SK-N-SH (cell line): ENCODE measurements at regions not wholly inside any gene's neighbourhood (a gene's known extent, or its start where the extent isn't known, plus 50 kb on each side); places are given as distances from the start of the nearest gene placed in this dataset.

Experiments
- CTCF ChIA-PET: fragments of 300-600, 350-600 bp; formaldehyde crosslinking; extraction: SDS; loops from one replicate; lab custom pipeline; 2021; lab: Yijun Ruan, JAX
- POLR2A ChIA-PET: fragments of 350-600 bp; sonication (Branson Sonifier 250); formaldehyde crosslinking; extraction: SDS; loops from one replicate; lab custom pipeline; 2020; ENCODE audit warnings: antibody characterized with exemption, inconsistent platforms; lab: Yijun Ruan, JAX
- DNase-seq: peaks from one replicate; pipeline ENCODE4 v3.0.0; 2012
- H2AFZ ChIP-seq: fragments of 200-600 bp; sonication (generic); 2 replicates; pipeline ENCODE4 v1.8.1; 2016; ENCODE audit warnings: antibody characterized with exemption, mild to moderate bottlenecking, low read depth
- H3F3A ChIP-seq: fragments of 200-600 bp; sonication (generic); replicated peaks from 2 replicates; pipeline ENCODE3; 2016; ENCODE audit warnings: antibody characterized with exemption, mild to moderate bottlenecking; ENCODE audit not compliant: insufficient read depth
- H3K27ac ChIP-seq, 2 experiments: fragments of 200-500 bp in 1 of 2; fragments of 200-600 bp in 1 of 2; sonication (Bioruptor generic) in 1 of 2; sonication (generic), shearing (Covaris generic) in 1 of 2; 2 replicates each; pipeline versions ENCODE4 v1.5.1 to v1.6.1; 2014 to 2016; ENCODE audit warnings: low read depth in 2 of 2, inconsistent platforms in 1 of 2, low read length in 1 of 2, mild to moderate bottlenecking in 1 of 2, mixed read lengths in 1 of 2
- H3K27me3 ChIP-seq: fragments of 200-600 bp; sonication (generic), shearing (Covaris generic); 2 replicates; pipeline ENCODE4 v1.6.1; 2016; ENCODE audit warnings: mixed run types; ENCODE audit not compliant: insufficient read depth
- H3K36me3 ChIP-seq, 2 experiments: fragments of 200-500 bp in 1 of 2; fragments of 200-600 bp in 1 of 2; sonication (Bioruptor generic) in 1 of 2; sonication (generic) in 1 of 2; replicated peaks in 1 of 2; 2 replicates each; pipeline versions ENCODE3 to v1.5.1; 2014 to 2016; ENCODE audit warnings: low read length in 1 of 2, mild to moderate bottlenecking in 1 of 2; ENCODE audit not compliant: insufficient read depth in 2 of 2, control insufficient read depth in 1 of 2
- H3K4me1 ChIP-seq, 2 experiments: fragments of 200-500 bp in 1 of 2; fragments of 200-600 bp in 1 of 2; sonication (Bioruptor generic) in 1 of 2; sonication (generic), shearing (Covaris generic) in 1 of 2; 2 replicates each; pipeline versions ENCODE4 v1.5.1 to v1.6.1; 2014 to 2016; ENCODE audit warnings: low read depth in 1 of 2, low read length in 1 of 2, mixed run types in 1 of 2; ENCODE audit not compliant: insufficient read depth in 2 of 2, control insufficient read depth in 1 of 2
- H3K4me2 ChIP-seq: fragments of 200-600 bp; sonication (generic), shearing (Covaris generic); 2 replicates; pipeline ENCODE4 v1.6.1; 2017; ENCODE audit warnings: mixed run types
- H3K4me3 ChIP-seq, 2 experiments: fragments of 200-500 bp in 1 of 2; fragments of 200-600 bp in 1 of 2; sonication (Bioruptor generic) in 1 of 2; sonication (generic), shearing (Covaris generic) in 1 of 2; 2 replicates each; pipeline versions ENCODE4 v1.5.1 to v1.8.1; 2014 to 2016; ENCODE audit warnings: low read depth in 2 of 2, inconsistent platforms in 1 of 2, low read length in 1 of 2, mild to moderate bottlenecking in 1 of 2, mixed read lengths in 1 of 2, moderate library complexity in 1 of 2
- H3K79me2 ChIP-seq: fragments of 200-600 bp; sonication (generic); 2 replicates; pipeline ENCODE4 v1.8.1; 2017; ENCODE audit warnings: mild to moderate bottlenecking; ENCODE audit not compliant: insufficient read depth
- H3K9ac ChIP-seq: fragments of 200-600 bp; sonication (generic); 2 replicates; pipeline ENCODE4 v1.6.1; 2017; ENCODE audit warnings: mixed run types
- H3K9me2 ChIP-seq: fragments of 200-600 bp; sonication (generic); 2 replicates; pipeline ENCODE4 v1.6.1; 2017; ENCODE audit warnings: mixed run types
- H3K9me3 ChIP-seq: fragments of 200-600 bp; sonication (generic); 2 replicates; pipeline ENCODE4 v1.6.1; 2017; ENCODE audit warnings: mixed run types, mild to moderate bottlenecking, moderate library complexity
- H4K20me1 ChIP-seq: fragments of 200-600 bp; sonication (generic); 2 replicates; pipeline ENCODE4 v1.6.1; 2017; ENCODE audit warnings: mild to moderate bottlenecking, mixed run types; ENCODE audit not compliant: insufficient read depth
- CHD2 ChIP-seq: fragments of 150-350 bp; IDR thresholded peaks from 2 replicates; pipeline ENCODE4 v1.6.1; 2018; ENCODE audit warnings: low read length; ENCODE audit not compliant: partially characterized antibody
- CTCF ChIP-seq: fragments of 200-600 bp; sonication (generic); IDR thresholded peaks from 2 replicates; pipeline ENCODE4 v1.6.1; 2017; ENCODE audit warnings: antibody characterized with exemption, mild to moderate bottlenecking, moderate library complexity
- ELF1 ChIP-seq: IDR thresholded peaks from 2 replicates; pipeline ENCODE4 v1.4.0; 2012
- FOXJ3 ChIP-seq: sonication (generic); formaldehyde crosslinking; IDR thresholded peaks from 2 replicates; pipeline ENCODE4 v1.5.1; 2020; ENCODE audit warnings: mild to moderate bottlenecking, missing genetic modification reagents
- FOXM1 ChIP-seq: IDR thresholded peaks from 2 replicates; pipeline ENCODE4 v1.4.0; 2012; ENCODE audit warnings: low read depth, mild to moderate bottlenecking
- GABPA ChIP-seq: IDR thresholded peaks from 2 replicates; pipeline ENCODE4 v1.4.0; 2012; ENCODE audit warnings: low read depth, mild to moderate bottlenecking
- JUND ChIP-seq: IDR thresholded peaks from 2 replicates; pipeline ENCODE4 v1.4.0; 2012
- MEF2A ChIP-seq: IDR thresholded peaks from 2 replicates; pipeline ENCODE4 v1.4.0; 2012; ENCODE audit warnings: low read depth, borderline replicate concordance
- MXI1 ChIP-seq: IDR thresholded peaks from 2 replicates; pipeline ENCODE4 v1.6.1; 2012; ENCODE audit warnings: mild to moderate bottlenecking, low read depth, low read length, improper control_type of control experiment
- NRF1 ChIP-seq: IDR thresholded peaks from 2 replicates; pipeline ENCODE4 v1.6.1; 2012; ENCODE audit warnings: low read depth, mild to moderate bottlenecking, low read length
- POLR2AphosphoS5 ChIP-seq: IDR thresholded peaks from 2 replicates; pipeline ENCODE4 v1.6.1; 2012; ENCODE audit warnings: low read depth, low read length
- RCOR1 ChIP-seq: fragments of 150-350 bp; IDR thresholded peaks from 2 replicates; pipeline ENCODE4 v1.6.1; 2017; ENCODE audit warnings: antibody characterized with exemption, low read length
- RFX5 ChIP-seq: IDR thresholded peaks from 2 replicates; pipeline ENCODE4 v1.6.1; 2012; ENCODE audit warnings: mild to moderate bottlenecking, improper control_type of control experiment, low read length
- RXRA ChIP-seq: IDR thresholded peaks from 2 replicates; pipeline ENCODE4 v1.4.0; 2012; ENCODE audit warnings: low read depth, mild to moderate bottlenecking, borderline replicate concordance
- SIN3A ChIP-seq: IDR thresholded peaks from 2 replicates; pipeline ENCODE4 v1.6.1; 2012; ENCODE audit warnings: low read depth, mild to moderate bottlenecking, low read length, moderate library complexity, borderline replicate concordance
- TCF12 ChIP-seq: IDR thresholded peaks from 2 replicates; pipeline ENCODE4 v1.4.0; 2012
- TEAD4 ChIP-seq: IDR thresholded peaks from 2 replicates; pipeline ENCODE4 v1.4.0; 2012; ENCODE audit warnings: mild to moderate bottlenecking, borderline replicate concordance; ENCODE audit not compliant: insufficient read depth
- USF1 ChIP-seq: IDR thresholded peaks from 2 replicates; pipeline ENCODE4 v1.4.0; 2012; ENCODE audit warnings: low read depth, borderline replicate concordance
- YY1 ChIP-seq: IDR thresholded peaks from 2 replicates; pipeline ENCODE4 v1.4.0; 2012; ENCODE audit warnings: low read depth, mild to moderate bottlenecking
- WGBS: methylation state at CpG from one replicate; pipeline ENCODE4 v1.1.6; 2017; ENCODE audit warnings: low lambda C conversion rate; 5-methylcytosine and 5-hydroxymethylcytosine counted together
- TF ChIP-seq, protein P1 (sequence below): IDR thresholded peaks from 2 replicates; pipeline ENCODE4 v1.4.0; 2012; ENCODE audit warnings: low read depth, borderline replicate concordance

DNA sequence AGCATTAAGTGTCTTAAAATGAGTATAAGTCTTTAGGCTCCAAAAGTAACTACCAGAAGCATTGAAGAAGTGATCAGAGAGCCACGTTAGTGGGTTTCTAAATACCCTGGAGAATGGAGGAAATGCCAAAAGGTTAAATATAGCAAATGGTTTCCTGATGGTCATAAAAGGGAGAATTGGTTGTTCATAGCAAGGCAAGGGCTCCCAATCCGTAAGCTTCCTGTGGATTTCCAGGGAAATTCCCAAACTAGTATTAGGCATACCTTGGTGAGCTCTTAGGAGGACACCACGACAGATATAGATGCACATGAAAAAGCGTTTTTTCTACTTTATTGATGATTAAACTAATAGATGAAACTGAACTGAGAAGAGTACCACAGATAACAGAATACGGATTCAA lies 410.9 kb downstream of the FOXO1 start:
- Histone ChIP-seq H3K79me2 (no peaks in the 10 kb centered on the region), H3K9me3 (no peaks in the 10 kb centered on the region), H3F3A (no peaks in the 10 kb centered on the region), H3K4me2 (no peak overlapping the region), H3K9me2 (no peaks in the 10 kb centered on the region), H3K36me3 (no peaks in the 10 kb centered on the region), H3K27ac (no peak overlapping the region), H3K27me3 (no peaks in the 10 kb centered on the region), H2AFZ (no peak overlapping the region), H3K4me3 (no peak overlapping the region), H3K9ac (no peak overlapping the region), H3K4me1 (no peaks in the 10 kb centered on the region; a peak in 1 of 4 replicates), H4K20me1 (no peaks in the 10 kb centered on the region)
- WGBS: 40% methylated on average over 5 of the region's 5 CpGs
- no peak for TF ChIP-seq FOXJ3
- TF ChIP-seq JUND: no peak
- no peak for TF ChIP-seq CTCF
- TF ChIP-seq TEAD4: no peak
- no peak for TF ChIP-seq GABPA
- TF ChIP-seq, protein P1, sequence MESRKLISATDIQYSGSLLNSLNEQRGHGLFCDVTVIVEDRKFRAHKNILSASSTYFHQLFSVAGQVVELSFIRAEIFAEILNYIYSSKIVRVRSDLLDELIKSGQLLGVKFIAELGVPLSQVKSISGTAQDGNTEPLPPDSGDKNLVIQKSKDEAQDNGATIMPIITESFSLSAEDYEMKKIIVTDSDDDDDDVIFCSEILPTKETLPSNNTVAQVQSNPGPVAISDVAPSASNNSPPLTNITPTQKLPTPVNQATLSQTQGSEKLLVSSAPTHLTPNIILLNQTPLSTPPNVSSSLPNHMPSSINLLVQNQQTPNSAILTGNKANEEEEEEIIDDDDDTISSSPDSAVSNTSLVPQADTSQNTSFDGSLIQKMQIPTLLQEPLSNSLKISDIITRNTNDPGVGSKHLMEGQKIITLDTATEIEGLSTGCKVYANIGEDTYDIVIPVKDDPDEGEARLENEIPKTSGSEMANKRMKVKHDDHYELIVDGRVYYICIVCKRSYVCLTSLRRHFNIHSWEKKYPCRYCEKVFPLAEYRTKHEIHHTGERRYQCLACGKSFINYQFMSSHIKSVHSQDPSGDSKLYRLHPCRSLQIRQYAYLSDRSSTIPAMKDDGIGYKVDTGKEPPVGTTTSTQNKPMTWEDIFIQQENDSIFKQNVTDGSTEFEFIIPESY: no peak
- no peak for TF ChIP-seq NRF1
- TF ChIP-seq RFX5: no peak
- no peak for TF ChIP-seq YY1
- TF ChIP-seq POLR2AphosphoS5: no peak
- TF ChIP-seq MEF2A: no peak
- no peak for TF ChIP-seq USF1
- TF ChIP-seq RXRA: no peak
- TF ChIP-seq RCOR1: no peak
- TF ChIP-seq TCF12: no peak
- TF ChIP-seq ELF1: no peak
- no peak for TF ChIP-seq MXI1
- ChIA-PET CTCF (interaction anchor here (1.3 kb wide), 1 partner anchor 8 kb away, joined by 3 read pairs; no protein-coding TSS in a partner anchor), POLR2A (no interaction called here)
- no peak for DNase-seq

DNA sequence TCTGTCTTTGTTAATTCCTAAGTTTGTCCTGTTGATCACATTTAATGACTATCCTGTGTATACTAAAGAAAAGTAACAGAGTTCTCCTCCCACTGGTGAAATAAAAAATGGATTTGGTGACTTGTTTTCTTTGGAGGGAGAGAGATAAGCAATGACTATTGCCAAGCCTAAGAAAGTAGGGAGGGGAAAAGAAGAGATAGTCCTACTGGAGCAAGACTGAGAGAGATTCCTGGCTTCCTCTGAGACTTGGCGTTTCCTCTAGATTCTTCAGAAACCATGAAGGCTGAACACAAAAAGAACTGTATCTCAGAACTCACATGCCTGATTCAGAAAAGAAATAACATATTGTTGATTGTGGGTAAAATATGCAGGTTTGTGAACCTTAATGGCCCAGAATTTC lies 406.5 kb downstream of the FOXO1 start:
- POLR2A ChIA-PET: no interaction called here
- Histone ChIP-seq H3K9me2 (no peaks in the 10 kb centered on the region), H3F3A (no peaks in the 10 kb centered on the region), H4K20me1 (no peaks in the 10 kb centered on the region), H3K27ac (no peak overlapping the region), H3K79me2 (no peaks in the 10 kb centered on the region), H2AFZ (no peak overlapping the region), H3K4me1 (no peaks in the 10 kb centered on the region), H3K9me3 (no peaks in the 10 kb centered on the region)
- DNase-seq: no peak
- TF ChIP-seq FOXM1: no peak
- TF ChIP-seq TCF12: no peak
- no peak for TF ChIP-seq GABPA
- TF ChIP-seq MEF2A: no peak
- TF ChIP-seq FOXJ3: no peak
- no peak for TF ChIP-seq RXRA
- TF ChIP-seq NRF1: no peak
- no peak for TF ChIP-seq CTCF
- TF ChIP-seq CHD2: no peak
- TF ChIP-seq ELF1: no peak
- TF ChIP-seq RCOR1: no peak
- no peak for TF ChIP-seq MXI1
- TF ChIP-seq SIN3A: no peak
- TF ChIP-seq, all 33 proteins: peak for 0
- Histone ChIP-seq H3K36me3 (no peaks in the 10 kb centered on the region), H3K27me3 (no peaks in the 10 kb centered on the region), H3K4me3 (no peak overlapping the region), H3K4me2 (no peak overlapping the region), H3K9ac (no peak overlapping the region)
- 84% methylated on average over 1 of the region's 1 CpG for WGBS
- CTCF ChIA-PET: no interaction called here
